IMR-90 (cell line): ENCODE measurements at regions not wholly inside any gene's neighbourhood (a gene's known extent, or its start where the extent isn't known, plus 50 kb on each side); places are given as distances from the start of the nearest gene placed in this dataset.

Source experiments
- ATAC-seq: fragments of 200-7000 bp; cut with Tn5 transposase; 2 replicates; pipeline ENCODE4 v1.9.1; 2020; ENCODE audit warnings: low read depth, mild to moderate bottlenecking, moderate library complexity
- BruUV-seq: library from RNA; stranded (reverse); fragments of 400-500 nt; replicated peaks from 2 replicates; lab custom pipeline; 2021; lab: Mats Ljungman, UMichigan
- CTCF ChIA-PET: fragments of 300-600 bp; formaldehyde crosslinking; extraction: SDS; loops from one replicate; lab custom pipeline; 2021; ENCODE audit warnings: antibody characterized with exemption; lab: Yijun Ruan, JAX
- POLR2A ChIA-PET: fragments of 300-600 bp; sonication (Branson Sonifier 250); formaldehyde crosslinking; loops from one replicate; lab custom pipeline; 2022; ENCODE audit warnings: antibody characterized with exemption; ENCODE audit not compliant: unreplicated experiment; lab: Charles Lee
- DNase-seq: peaks from one replicate; pipeline ENCODE4 v3.0.0; 2013
- H2AFZ ChIP-seq: replicated peaks from 2 replicates; pipeline ENCODE3; 2013; ENCODE audit warnings: low read length, mild to moderate bottlenecking; ENCODE audit not compliant: poor library complexity
- H2AK5ac ChIP-seq: 2 replicates; pipeline ENCODE4 v1.6.1; 2013; ENCODE audit warnings: low read depth, low read length, inconsistent platforms
- H2AK9ac ChIP-seq: replicated peaks from 2 replicates; pipeline ENCODE3; 2013; ENCODE audit warnings: mild to moderate bottlenecking, low read depth, low read length, moderate library complexity; ENCODE audit not compliant: poor library complexity
- H2BK120ac ChIP-seq: 2 replicates; pipeline ENCODE4 v1.6.1; 2013; ENCODE audit warnings: low read depth, low read length, inconsistent platforms
- H2BK15ac ChIP-seq: 3 replicates; pipeline ENCODE4 v1.6.1; 2013; ENCODE audit warnings: low read depth, low read length, inconsistent platforms
- H2BK20ac ChIP-seq: 2 replicates; pipeline ENCODE4 v1.6.1; 2013; ENCODE audit warnings: low read depth, mild to moderate bottlenecking, inconsistent platforms, low read length, moderate library complexity
- H2BK5ac ChIP-seq: 2 replicates; pipeline ENCODE4 v1.6.1; 2013; ENCODE audit warnings: mild to moderate bottlenecking, low read depth, low read length, inconsistent platforms; ENCODE audit not compliant: poor library complexity, severe bottlenecking
- H3K14ac ChIP-seq: replicated peaks from 2 replicates; pipeline ENCODE4 v1.6.1; 2013; ENCODE audit warnings: low read depth, low read length, inconsistent platforms
- H3K18ac ChIP-seq: 2 replicates; pipeline ENCODE4 v1.6.1; 2013; ENCODE audit warnings: low read depth, low read length, control low read depth
- H3K23ac ChIP-seq: 2 replicates; pipeline ENCODE4 v1.6.1; 2013; ENCODE audit warnings: low read depth, low read length, inconsistent platforms
- H3K27ac ChIP-seq: 2 replicates; pipeline ENCODE4 v1.5.1; 2013; ENCODE audit warnings: mild to moderate bottlenecking, control low read depth, low read length; ENCODE audit not compliant: insufficient read depth
- H3K27me3 ChIP-seq: 2 replicates; pipeline ENCODE4 v1.6.1; 2013; ENCODE audit warnings: low read length; ENCODE audit not compliant: control insufficient read depth, insufficient read depth
- H3K36me3 ChIP-seq: 2 replicates; pipeline ENCODE4 v1.6.1; 2013; ENCODE audit warnings: low read length, mixed read lengths; ENCODE audit not compliant: control insufficient read depth, insufficient read depth
- H3K4ac ChIP-seq: 2 replicates; pipeline ENCODE4 v1.6.1; 2013; ENCODE audit warnings: low read depth, low read length, inconsistent platforms
- H3K4me1 ChIP-seq: 2 replicates; pipeline ENCODE4 v1.6.1; 2013; ENCODE audit warnings: low read length, mixed read lengths; ENCODE audit not compliant: control insufficient read depth, insufficient read depth
- H3K4me2 ChIP-seq: 2 replicates; pipeline ENCODE4 v1.6.1; 2013; ENCODE audit warnings: low read depth, mild to moderate bottlenecking, control low read depth, low read length, moderate library complexity
- H3K4me3 ChIP-seq: 2 replicates; pipeline ENCODE4 v1.5.1; 2013; ENCODE audit warnings: low read depth, mild to moderate bottlenecking, control low read depth, low read length, moderate library complexity; ENCODE audit not compliant: insufficient read depth
- H3K56ac ChIP-seq: 2 replicates; pipeline ENCODE4 v1.6.1; 2013; ENCODE audit warnings: low read length, inconsistent platforms; ENCODE audit not compliant: insufficient read depth; ENCODE audit errors: extremely low read depth
- H3K79me1 ChIP-seq, 2 experiments: 2 replicates each; pipeline ENCODE4 v1.6.1; 2013; ENCODE audit warnings: low read length in 2 of 2, inconsistent platforms in 1 of 2, low read depth in 1 of 2
- H3K9ac ChIP-seq: 2 replicates; pipeline ENCODE4 v1.6.1; 2013; ENCODE audit warnings: low read depth, low read length, control low read depth
- H3K9me1 ChIP-seq: 2 replicates; pipeline ENCODE4 v1.6.1; 2013; ENCODE audit warnings: low read length, inconsistent platforms; ENCODE audit not compliant: insufficient read depth
- H3K9me3 ChIP-seq: 2 replicates; pipeline ENCODE4 v1.6.1; 2013; ENCODE audit warnings: low read length; ENCODE audit not compliant: control insufficient read depth, insufficient read depth
- H4K20me1 ChIP-seq: 2 replicates; pipeline ENCODE4 v1.6.1; 2013; ENCODE audit warnings: low read length, inconsistent platforms; ENCODE audit not compliant: insufficient read depth
- H4K5ac ChIP-seq: 2 replicates; pipeline ENCODE4 v1.6.1; 2013; ENCODE audit warnings: mild to moderate bottlenecking, low read depth, low read length, control low read depth
- H4K8ac ChIP-seq, 2 experiments: 2 replicates each; pipeline ENCODE4 v1.6.1; 2013; ENCODE audit warnings: low read depth in 2 of 2, low read length in 2 of 2, control low read depth in 1 of 2, inconsistent platforms in 1 of 2
- H4K91ac ChIP-seq: 2 replicates; pipeline ENCODE4 v1.6.1; 2013; ENCODE audit warnings: low read depth, low read length, inconsistent platforms; ENCODE audit not compliant: insufficient read depth
- BHLHE40 ChIP-seq: fragments of 150-350 bp; IDR thresholded peaks from 2 replicates; pipeline ENCODE4 v1.6.1; 2016; ENCODE audit warnings: mild to moderate bottlenecking, low read depth, low read length
- CEBPB ChIP-seq: IDR thresholded peaks from 2 replicates; pipeline ENCODE4 v1.6.1; 2012; ENCODE audit warnings: low read depth, low read length, improper control_type of control experiment
- CHD1 ChIP-seq: IDR thresholded peaks from 2 replicates; pipeline ENCODE4 v1.6.1; 2012; ENCODE audit warnings: low read depth, low read length, improper control_type of control experiment
- FOS ChIP-seq: fragments of 150-350 bp; IDR thresholded peaks from 2 replicates; pipeline ENCODE4 v1.6.1; 2016; ENCODE audit warnings: low read depth, low read length
- MAFK ChIP-seq: IDR thresholded peaks from 2 replicates; pipeline ENCODE4 v1.6.1; 2012; ENCODE audit warnings: low read depth, low read length, improper control_type of control experiment
- MAZ ChIP-seq: IDR thresholded peaks from 2 replicates; pipeline ENCODE4 v1.6.1; 2012; ENCODE audit warnings: low read depth, mild to moderate bottlenecking, low read length, improper control_type of control experiment, moderate library complexity, borderline replicate concordance
- MXI1 ChIP-seq: IDR thresholded peaks from 2 replicates; pipeline ENCODE4 v1.6.1; 2012; ENCODE audit warnings: low read depth, mild to moderate bottlenecking, low read length, moderate library complexity, borderline replicate concordance
- NFE2L2 ChIP-seq: fragments of 150-350 bp; IDR thresholded peaks from 2 replicates; pipeline ENCODE4 v1.6.1; 2016; ENCODE audit warnings: low read depth, mild to moderate bottlenecking, low read length
- POLR2A ChIP-seq: IDR thresholded peaks from 2 replicates; pipeline ENCODE4 v1.6.1; 2012; ENCODE audit warnings: mild to moderate bottlenecking, low read depth, low read length
- RAD21 ChIP-seq: IDR thresholded peaks from 2 replicates; pipeline ENCODE4 v1.6.1; 2012; ENCODE audit warnings: low read length, improper control_type of control experiment
- RCOR1 ChIP-seq: IDR thresholded peaks from 2 replicates; pipeline ENCODE4 v1.6.1; 2012; ENCODE audit warnings: mild to moderate bottlenecking, low read length, improper control_type of control experiment; ENCODE audit not compliant: insufficient replicate concordance
- RFX5 ChIP-seq: IDR thresholded peaks from 2 replicates; pipeline ENCODE4 v1.8.0; 2012; ENCODE audit warnings: low read depth, mild to moderate bottlenecking, low read length, moderate library complexity
- SMC3 ChIP-seq: fragments of 150-350 bp; IDR thresholded peaks from 2 replicates; pipeline ENCODE4 v1.6.1; 2016; ENCODE audit warnings: low read depth, mild to moderate bottlenecking, antibody characterized with exemption, low read length, moderate library complexity
- WGBS, 2 experiments: methylation state at CpG; one replicate each; pipeline versions ENCODE4 v1.1.5 to v1.1.7; 2013; ENCODE audit warnings: missing lambda C conversion rate in 2 of 2; ENCODE audit not compliant: insufficient read length in 1 of 2; ENCODE audit errors: extremely low coverage in 2 of 2; 5-methylcytosine and 5-hydroxymethylcytosine counted together
- dilution Hi-C: fragments of 300-500 bp; cut with HindIII; formaldehyde crosslinking; loops from one replicate; pipeline ENCODE4 v1.14.3; 2018; ENCODE audit warnings: low sequenced_read_pairs; ENCODE audit not compliant: unreplicated experiment
- in situ Hi-C: fragments of 300-500 bp; cut with MboI; formaldehyde crosslinking; loops from 3 replicates; pipeline ENCODE4 v1.14.3; 2019; ENCODE audit warnings: low sequenced_read_pairs, inconsistent platforms, mixed read lengths
- intact Hi-C: fragments of 100-400 bp; cut with micrococcal nuclease; formaldehyde crosslinking; loops from 2 replicates; pipeline ENCODE4 v1.10.0; 2022
- TF ChIP-seq, protein P1 (sequence below): fragments of 150-350 bp; IDR thresholded peaks from 2 replicates; pipeline ENCODE4 v1.6.1; 2016; ENCODE audit warnings: low read depth, mild to moderate bottlenecking, low read length, moderate library complexity, borderline replicate concordance
- TF ChIP-seq, protein P2 (sequence below): conservative IDR thresholded peaks from 2 replicates; pipeline ENCODE4 v1.5.1; 2012; ENCODE audit warnings: mild to moderate bottlenecking, low read depth, low read length, improper control_type of control experiment
- TF ChIP-seq, protein P3 (sequence below): fragments of 150-350 bp; IDR thresholded peaks from 2 replicates; pipeline ENCODE4 v1.6.1; 2017; ENCODE audit warnings: mild to moderate bottlenecking, antibody characterized with exemption, low read length, low read depth

DNA sequence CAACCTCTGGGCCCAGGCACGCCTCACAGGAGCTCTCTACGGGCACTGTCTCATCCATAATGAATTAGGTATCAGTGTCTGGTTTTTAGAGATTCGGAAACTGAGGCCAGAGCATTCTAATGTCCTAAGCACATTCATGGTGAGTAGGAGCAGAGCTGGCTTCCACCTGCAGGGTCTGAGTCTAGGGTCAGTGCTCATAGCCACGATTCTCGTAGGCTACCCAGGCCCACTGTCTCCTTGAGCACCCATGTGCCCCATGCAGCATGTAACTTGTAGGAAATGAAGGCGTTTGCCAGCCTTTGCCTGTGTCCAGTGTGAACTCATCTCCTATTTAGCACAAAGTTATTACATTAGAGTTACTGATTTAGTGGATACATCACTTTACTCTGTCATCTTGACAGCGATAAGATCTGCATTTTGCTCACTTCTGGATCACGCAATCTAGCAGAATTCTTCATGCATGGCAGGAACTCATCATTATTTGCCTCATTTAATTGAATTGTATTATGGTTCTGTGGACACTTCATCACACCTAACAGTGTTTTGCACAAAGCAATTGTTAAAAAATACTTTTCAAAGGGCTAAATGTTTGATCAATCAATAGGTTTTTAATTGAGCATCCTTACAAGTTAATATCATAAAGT, 205.3 kb upstream of the SULF2 start:
- no peak overlapping the region for H4K5ac ChIP-seq
- H2AFZ ChIP-seq, result no peak overlapping the region
- H4K8ac ChIP-seq, result no peak overlapping the region
- H3K4ac ChIP-seq, result no peak overlapping the region
- peaks cover 6% of the 10 kb centered on the region; the same call in 1 of the 2 replicates for H3K27me3 ChIP-seq
- H3K18ac ChIP-seq, result no peak overlapping the region
- H3K14ac ChIP-seq, result no peak overlapping the region
- no peak overlapping the region for H2BK20ac ChIP-seq
- no peak for ATAC-seq
- H3K23ac ChIP-seq, result no peak overlapping the region
- dilution Hi-C loops, result no loop called here
- intact Hi-C loops, result no loop called here
- BruUV-seq, result no TSS peak
- no peaks in the 10 kb centered on the region for H3K79me1 ChIP-seq
- in situ Hi-C loops, result no loop called here
- H2BK15ac ChIP-seq, result no peak overlapping the region
- WGBS, 2 experiments, result no CpG with 5 or more reads among the region's 8 CpGs
- ChIA-PET POLR2A (no interaction called here), CTCF (no interaction called here)
- no peaks in the 10 kb centered on the region for H3K36me3 ChIP-seq
- no peak overlapping the region for H2AK5ac ChIP-seq
- no peaks in the 10 kb centered on the region for H3K4me1 ChIP-seq
- H3K4me2 ChIP-seq, result no peak overlapping the region
- H4K91ac ChIP-seq, result no peak overlapping the region
- no peaks in the 10 kb centered on the region for H4K20me1 ChIP-seq
- TF ChIP-seq CEBPB (no peak), MXI1 (no peak), POLR2A (no peak), BHLHE40 (no peak), CHD1 (no peak), MAFK (no peak), MAZ (no peak), SMC3 (no peak), RAD21 (no peak), RCOR1 (no peak), RFX5 (no peak), FOS (no peak), NFE2L2 (no peak)
- TF ChIP-seq, protein P1, sequence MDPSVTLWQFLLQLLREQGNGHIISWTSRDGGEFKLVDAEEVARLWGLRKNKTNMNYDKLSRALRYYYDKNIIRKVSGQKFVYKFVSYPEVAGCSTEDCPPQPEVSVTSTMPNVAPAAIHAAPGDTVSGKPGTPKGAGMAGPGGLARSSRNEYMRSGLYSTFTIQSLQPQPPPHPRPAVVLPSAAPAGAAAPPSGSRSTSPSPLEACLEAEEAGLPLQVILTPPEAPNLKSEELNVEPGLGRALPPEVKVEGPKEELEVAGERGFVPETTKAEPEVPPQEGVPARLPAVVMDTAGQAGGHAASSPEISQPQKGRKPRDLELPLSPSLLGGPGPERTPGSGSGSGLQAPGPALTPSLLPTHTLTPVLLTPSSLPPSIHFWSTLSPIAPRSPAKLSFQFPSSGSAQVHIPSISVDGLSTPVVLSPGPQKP, result no peak
- TF ChIP-seq, protein P2, sequence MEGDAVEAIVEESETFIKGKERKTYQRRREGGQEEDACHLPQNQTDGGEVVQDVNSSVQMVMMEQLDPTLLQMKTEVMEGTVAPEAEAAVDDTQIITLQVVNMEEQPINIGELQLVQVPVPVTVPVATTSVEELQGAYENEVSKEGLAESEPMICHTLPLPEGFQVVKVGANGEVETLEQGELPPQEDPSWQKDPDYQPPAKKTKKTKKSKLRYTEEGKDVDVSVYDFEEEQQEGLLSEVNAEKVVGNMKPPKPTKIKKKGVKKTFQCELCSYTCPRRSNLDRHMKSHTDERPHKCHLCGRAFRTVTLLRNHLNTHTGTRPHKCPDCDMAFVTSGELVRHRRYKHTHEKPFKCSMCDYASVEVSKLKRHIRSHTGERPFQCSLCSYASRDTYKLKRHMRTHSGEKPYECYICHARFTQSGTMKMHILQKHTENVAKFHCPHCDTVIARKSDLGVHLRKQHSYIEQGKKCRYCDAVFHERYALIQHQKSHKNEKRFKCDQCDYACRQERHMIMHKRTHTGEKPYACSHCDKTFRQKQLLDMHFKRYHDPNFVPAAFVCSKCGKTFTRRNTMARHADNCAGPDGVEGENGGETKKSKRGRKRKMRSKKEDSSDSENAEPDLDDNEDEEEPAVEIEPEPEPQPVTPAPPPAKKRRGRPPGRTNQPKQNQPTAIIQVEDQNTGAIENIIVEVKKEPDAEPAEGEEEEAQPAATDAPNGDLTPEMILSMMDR, result no peak
- TF ChIP-seq, protein P3, sequence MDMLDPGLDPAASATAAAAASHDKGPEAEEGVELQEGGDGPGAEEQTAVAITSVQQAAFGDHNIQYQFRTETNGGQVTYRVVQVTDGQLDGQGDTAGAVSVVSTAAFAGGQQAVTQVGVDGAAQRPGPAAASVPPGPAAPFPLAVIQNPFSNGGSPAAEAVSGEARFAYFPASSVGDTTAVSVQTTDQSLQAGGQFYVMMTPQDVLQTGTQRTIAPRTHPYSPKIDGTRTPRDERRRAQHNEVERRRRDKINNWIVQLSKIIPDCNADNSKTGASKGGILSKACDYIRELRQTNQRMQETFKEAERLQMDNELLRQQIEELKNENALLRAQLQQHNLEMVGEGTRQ, result no peak
- no peaks in the 10 kb centered on the region for H3K9me1 ChIP-seq
- H3K27ac ChIP-seq, result no peak overlapping the region
- H3K9ac ChIP-seq, result no peak overlapping the region
- no peak overlapping the region for H2BK5ac ChIP-seq
- H2BK120ac ChIP-seq, result no peak overlapping the region
- H3K4me3 ChIP-seq, result no peak overlapping the region
- peaks cover 6% of the 10 kb centered on the region; the same call in 1 of the 2 replicates for H3K9me3 ChIP-seq
- no peak for DNase-seq
- no peak overlapping the region for H2AK9ac ChIP-seq
- no peak overlapping the region for H3K56ac ChIP-seq
